ENCODE measurements at regions not wholly inside any gene's neighbourhood (a gene's known extent, or its start where the extent isn't known, plus 50 kb on each side); places are given as distances from the start of the nearest gene placed in this dataset.

DNA sequence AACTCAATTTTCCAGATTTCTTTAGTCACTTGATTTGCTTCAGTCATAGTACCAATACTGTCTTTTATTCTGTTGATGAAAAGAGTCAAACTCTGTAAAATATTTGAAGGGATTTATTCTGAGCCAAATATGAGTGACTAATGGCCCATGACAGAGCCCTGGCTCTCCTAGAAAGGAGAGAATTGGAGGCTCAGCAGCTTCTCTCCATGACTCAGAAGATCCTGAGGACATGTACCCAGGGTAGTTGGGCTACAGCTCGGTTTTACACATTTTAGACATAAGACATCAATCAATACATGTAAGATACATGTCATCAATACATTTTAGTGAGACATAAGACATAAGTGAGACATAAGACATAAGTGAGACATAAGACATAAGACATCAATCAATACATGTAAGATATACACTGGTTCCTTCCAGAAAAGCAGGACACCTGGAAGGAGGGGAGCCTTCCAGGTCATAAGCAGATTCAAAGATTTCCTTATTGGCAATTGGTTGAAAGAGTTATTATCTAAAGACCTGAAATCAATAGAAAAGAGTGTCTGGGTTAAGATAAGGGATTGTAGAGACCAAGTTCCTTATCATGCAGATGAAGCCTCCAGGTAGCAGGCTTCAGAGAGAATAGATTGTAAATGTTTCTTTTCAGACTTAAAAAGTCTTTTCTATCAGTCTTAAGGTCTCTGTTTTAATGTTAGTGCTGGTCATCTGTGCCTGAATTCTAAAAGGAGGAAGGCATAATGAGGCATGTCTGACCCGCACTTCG lies 179.8 kb upstream of the RFC3 start:
- TF ChIP-seq, protein P1, sequence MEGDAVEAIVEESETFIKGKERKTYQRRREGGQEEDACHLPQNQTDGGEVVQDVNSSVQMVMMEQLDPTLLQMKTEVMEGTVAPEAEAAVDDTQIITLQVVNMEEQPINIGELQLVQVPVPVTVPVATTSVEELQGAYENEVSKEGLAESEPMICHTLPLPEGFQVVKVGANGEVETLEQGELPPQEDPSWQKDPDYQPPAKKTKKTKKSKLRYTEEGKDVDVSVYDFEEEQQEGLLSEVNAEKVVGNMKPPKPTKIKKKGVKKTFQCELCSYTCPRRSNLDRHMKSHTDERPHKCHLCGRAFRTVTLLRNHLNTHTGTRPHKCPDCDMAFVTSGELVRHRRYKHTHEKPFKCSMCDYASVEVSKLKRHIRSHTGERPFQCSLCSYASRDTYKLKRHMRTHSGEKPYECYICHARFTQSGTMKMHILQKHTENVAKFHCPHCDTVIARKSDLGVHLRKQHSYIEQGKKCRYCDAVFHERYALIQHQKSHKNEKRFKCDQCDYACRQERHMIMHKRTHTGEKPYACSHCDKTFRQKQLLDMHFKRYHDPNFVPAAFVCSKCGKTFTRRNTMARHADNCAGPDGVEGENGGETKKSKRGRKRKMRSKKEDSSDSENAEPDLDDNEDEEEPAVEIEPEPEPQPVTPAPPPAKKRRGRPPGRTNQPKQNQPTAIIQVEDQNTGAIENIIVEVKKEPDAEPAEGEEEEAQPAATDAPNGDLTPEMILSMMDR (IDR thresholded peaks at IDR 0.05; ENCODE audit: insufficient read depth, low read depth, low read length): no peak
- TF ChIP-seq EZH2 (IDR thresholded peaks at IDR 0.05; ENCODE audit: insufficient read depth, low read length): no peak
